ENCODE measurements at regions not wholly inside any gene's neighbourhood (a gene's known extent, or its start where the extent isn't known, plus 50 kb on each side); places are given as distances from the start of the nearest gene placed in this dataset.
"Not testable (repeated sequence)": the region's sequence is repeated elsewhere in the genome, so short reads cannot be mapped to it uniquely, and the experiment has no call there.

GRCh38 chr3:130179353-130179970 is 97.8 kb downstream of the ALG1L2 start:
- TF ChIP-seq, protein P1, sequence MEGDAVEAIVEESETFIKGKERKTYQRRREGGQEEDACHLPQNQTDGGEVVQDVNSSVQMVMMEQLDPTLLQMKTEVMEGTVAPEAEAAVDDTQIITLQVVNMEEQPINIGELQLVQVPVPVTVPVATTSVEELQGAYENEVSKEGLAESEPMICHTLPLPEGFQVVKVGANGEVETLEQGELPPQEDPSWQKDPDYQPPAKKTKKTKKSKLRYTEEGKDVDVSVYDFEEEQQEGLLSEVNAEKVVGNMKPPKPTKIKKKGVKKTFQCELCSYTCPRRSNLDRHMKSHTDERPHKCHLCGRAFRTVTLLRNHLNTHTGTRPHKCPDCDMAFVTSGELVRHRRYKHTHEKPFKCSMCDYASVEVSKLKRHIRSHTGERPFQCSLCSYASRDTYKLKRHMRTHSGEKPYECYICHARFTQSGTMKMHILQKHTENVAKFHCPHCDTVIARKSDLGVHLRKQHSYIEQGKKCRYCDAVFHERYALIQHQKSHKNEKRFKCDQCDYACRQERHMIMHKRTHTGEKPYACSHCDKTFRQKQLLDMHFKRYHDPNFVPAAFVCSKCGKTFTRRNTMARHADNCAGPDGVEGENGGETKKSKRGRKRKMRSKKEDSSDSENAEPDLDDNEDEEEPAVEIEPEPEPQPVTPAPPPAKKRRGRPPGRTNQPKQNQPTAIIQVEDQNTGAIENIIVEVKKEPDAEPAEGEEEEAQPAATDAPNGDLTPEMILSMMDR (IDR thresholded peaks at IDR 0.05; ENCODE audit: insufficient read depth, low read length, poor library complexity, severe bottlenecking), result not testable (repeated sequence)
- not testable (repeated sequence) for TF ChIP-seq EZH2phosphoT487 (conservative IDR thresholded peaks at IDR 0.05; ENCODE audit: low read length)

Data from SU-DHL-6 (cell line).